ENCODE measurements at regions not wholly inside any gene's neighbourhood (a gene's known extent, or its start where the extent isn't known, plus 50 kb on each side); places are given as distances from the start of the nearest gene placed in this dataset.

DNA sequence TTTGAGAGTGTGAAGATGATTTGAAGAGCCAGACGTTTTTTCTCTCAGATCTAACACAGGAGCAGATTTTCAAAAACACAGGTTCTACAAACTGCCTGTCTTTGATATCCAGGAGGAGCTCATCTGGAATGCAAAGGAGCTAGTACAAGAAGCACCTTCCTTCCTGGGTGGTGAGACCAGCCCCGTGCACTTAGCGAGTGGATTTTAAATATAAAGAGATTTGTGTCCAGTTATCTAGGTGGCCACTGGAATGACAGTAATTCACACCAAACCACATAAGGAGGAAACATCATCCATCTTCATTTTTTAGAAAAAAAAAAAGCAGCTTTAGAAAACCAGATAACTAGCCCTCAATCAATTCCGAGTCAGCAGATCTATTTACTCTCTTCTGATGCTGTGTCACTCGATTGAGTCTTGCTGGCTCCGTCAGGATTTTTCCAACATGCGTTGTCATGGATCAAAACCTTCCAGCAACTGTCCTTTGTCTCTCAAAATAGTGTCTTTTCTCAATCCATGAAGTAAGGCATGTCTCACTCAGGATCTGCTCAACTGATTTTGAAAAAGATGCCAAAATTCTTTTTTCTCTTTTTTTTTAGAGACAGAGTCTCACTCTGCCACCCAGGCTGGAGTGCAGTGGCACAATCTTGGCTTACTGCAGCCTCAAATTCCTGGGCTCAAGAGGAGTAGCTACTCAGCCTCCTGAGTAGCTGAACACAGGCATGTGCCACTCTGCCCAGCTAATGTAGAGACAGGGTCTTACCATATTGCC, 451.2 kb upstream of the PSMD7 start:
- H3K9ac ChIP-seq (ENCODE audit: low read depth, low read length), result no peak overlapping the region
- no peaks in the 10 kb centered on the region for H3K9me3 ChIP-seq (ENCODE audit: insufficient read depth, low read depth, low read length)
- H3K4me3 ChIP-seq (ENCODE audit: low read length), result no peak overlapping the region
- no peaks in the 10 kb centered on the region for H3K36me3 ChIP-seq (ENCODE audit: insufficient read depth, low read depth, low read length)
- no peak overlapping the region for H3K27ac ChIP-seq (ENCODE audit: low read length)
- H3K4me1 ChIP-seq (ENCODE audit: insufficient read depth, low read length), result no peaks in the 10 kb centered on the region
- H3K27me3 ChIP-seq (ENCODE audit: insufficient read depth, low read length), result no peaks in the 10 kb centered on the region

DNA sequence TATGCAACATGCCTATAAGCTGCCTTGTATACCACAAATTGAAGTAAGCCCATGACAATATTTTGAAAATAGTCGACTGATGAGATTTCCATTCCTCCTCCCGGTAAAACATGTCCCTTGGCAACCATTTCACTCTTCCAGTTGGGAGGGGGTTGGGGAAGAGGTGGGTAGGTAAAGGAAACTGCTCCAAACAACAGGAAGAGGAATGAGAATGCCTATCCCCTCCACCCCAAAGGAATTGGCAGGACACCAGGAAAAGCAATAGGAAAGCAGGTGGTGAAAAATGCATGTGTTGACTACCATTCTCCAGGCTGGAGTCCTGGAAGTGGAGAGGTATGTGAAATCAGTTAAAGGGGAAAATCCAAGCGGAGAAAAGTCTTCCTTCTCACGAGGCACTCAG, 455.9 kb upstream of the PSMD7 start:
- H3K4me3 ChIP-seq (ENCODE audit: low read length), result no peak overlapping the region
- no peaks in the 10 kb centered on the region for H3K36me3 ChIP-seq (ENCODE audit: insufficient read depth, low read depth, low read length)
- H3K4me1 ChIP-seq (ENCODE audit: insufficient read depth, low read length), result no peaks in the 10 kb centered on the region
- no peaks in the 10 kb centered on the region for H3K27me3 ChIP-seq (ENCODE audit: insufficient read depth, low read length)
- H3K9me3 ChIP-seq (ENCODE audit: insufficient read depth, low read depth, low read length), result peaks cover 6% of the 10 kb centered on the region; the same call in 1 of the 2 replicates
- no peak overlapping the region for H3K27ac ChIP-seq (ENCODE audit: low read length)
- H3K9ac ChIP-seq (ENCODE audit: low read depth, low read length), result no peak overlapping the region

DNA sequence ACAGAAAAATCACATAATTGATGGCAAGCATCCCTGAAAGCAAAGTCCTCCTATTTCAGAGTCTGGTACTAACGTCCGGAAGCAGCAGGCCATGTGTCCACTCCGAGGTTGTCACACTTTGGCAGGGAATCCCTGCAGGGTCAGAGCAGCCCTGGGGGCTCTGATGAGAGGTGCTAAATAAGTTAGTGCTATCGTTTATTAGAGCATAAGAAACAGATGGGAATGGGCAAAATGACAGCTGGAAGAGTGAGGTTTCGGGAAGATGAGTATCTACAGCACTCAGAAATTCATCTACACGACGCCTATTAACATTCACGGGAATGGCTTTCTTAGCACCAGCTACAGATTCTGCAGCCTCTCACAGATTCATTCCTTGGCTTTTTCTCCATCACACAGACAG, 465.4 kb upstream of the PSMD7 start:
- Histone ChIP-seq H3K9ac (ENCODE audit: low read depth, low read length) (no peak overlapping the region), H3K4me3 (ENCODE audit: low read length) (no peak overlapping the region), H3K27ac (ENCODE audit: low read length) (no peak overlapping the region), H3K9me3 (ENCODE audit: insufficient read depth, low read depth, low read length) (no peaks in the 10 kb centered on the region), H3K36me3 (ENCODE audit: insufficient read depth, low read depth, low read length) (no peaks in the 10 kb centered on the region), H3K27me3 (ENCODE audit: insufficient read depth, low read length) (no peaks in the 10 kb centered on the region), H3K4me1 (ENCODE audit: insufficient read depth, low read length) (no peaks in the 10 kb centered on the region)

DNA sequence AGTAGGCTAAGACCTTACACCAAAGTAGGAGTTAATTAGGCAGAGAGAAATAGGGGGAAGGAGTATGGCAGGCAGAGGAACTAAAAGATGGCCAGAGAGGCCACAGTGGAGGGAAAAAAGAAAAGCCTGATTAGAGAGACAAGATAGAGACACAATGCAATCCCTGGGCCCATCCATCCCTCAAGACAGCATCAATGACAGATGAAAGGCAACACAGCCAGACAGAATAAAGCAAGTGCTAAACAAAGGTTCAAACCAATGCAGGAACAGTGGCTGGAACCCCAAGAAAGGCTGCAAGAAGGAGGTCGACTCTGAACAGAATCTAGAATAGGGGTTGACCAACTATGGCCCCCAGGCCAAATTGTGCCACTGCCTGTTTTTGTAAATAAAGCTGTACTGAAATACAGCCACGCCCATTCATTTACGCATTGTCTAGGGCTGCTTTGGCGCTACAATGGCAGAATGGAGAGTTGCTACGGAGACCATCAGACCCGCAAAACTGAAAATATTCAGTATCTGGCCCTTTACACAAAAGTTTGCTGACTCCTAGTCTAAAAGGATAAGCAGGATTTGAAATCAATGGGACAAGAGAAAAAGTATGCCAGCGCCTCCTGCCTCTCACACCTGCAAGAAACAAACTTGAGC, 473.3 kb upstream of the PSMD7 start:
- H3K36me3 ChIP-seq (ENCODE audit: insufficient read depth, low read depth, low read length), result no peaks in the 10 kb centered on the region
- no peak overlapping the region for H3K9ac ChIP-seq (ENCODE audit: low read depth, low read length)
- H3K4me1 ChIP-seq (ENCODE audit: insufficient read depth, low read length), result no peaks in the 10 kb centered on the region
- no peak overlapping the region for H3K4me3 ChIP-seq (ENCODE audit: low read length)
- H3K27me3 ChIP-seq (ENCODE audit: insufficient read depth, low read length), result no peaks in the 10 kb centered on the region
- H3K27ac ChIP-seq (ENCODE audit: low read length), result no peak overlapping the region
- H3K9me3 ChIP-seq (ENCODE audit: insufficient read depth, low read depth, low read length), result no peaks in the 10 kb centered on the region

DNA sequence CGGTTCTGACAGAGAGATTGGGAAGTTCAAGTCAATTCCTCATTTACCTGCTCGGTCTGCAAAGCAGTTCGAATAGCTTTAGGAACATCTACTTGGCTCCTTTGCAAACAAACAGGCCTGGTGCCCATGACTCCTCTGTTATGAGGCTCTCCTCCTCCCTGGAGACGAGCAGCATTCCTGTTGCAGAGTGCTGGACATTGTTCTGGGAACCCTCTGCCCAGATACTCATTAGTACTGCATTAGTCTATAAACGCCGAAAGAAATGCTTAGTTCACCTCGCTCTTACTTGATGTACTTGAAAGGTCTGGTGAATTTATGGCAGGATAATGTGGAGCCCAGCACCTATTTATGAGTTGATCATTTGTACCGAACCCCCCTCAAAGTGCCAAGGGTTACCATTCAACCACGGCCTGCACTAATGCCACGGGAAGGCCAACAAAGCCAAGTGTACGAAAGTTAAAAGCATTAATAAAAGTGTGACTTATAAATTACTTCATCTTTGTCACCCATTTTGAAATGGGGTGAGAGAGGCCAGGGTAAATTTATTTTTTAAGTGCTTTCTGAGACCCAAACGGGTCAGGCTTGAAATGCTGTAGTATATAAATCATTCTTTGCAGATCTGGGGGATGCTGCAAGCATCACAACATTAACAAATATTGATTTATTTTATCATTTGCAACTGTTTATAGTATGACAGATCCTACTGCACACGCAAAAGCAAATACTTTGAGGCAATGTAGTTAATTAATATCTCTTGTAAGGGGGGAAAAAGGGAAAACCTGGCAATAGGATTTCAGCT, 478.9 kb upstream of the PSMD7 start:
- Histone ChIP-seq H3K27me3 (ENCODE audit: insufficient read depth, low read length) (no peaks in the 10 kb centered on the region; the same call in 1 of the 2 replicates), H3K9me3 (ENCODE audit: insufficient read depth, low read depth, low read length) (no peaks in the 10 kb centered on the region), H3K36me3 (ENCODE audit: insufficient read depth, low read depth, low read length) (no peaks in the 10 kb centered on the region), H3K9ac (ENCODE audit: low read depth, low read length) (no peak overlapping the region), H3K27ac (ENCODE audit: low read length) (no peak overlapping the region), H3K4me3 (ENCODE audit: low read length) (no peak overlapping the region), H3K4me1 (ENCODE audit: insufficient read depth, low read length) (no peaks in the 10 kb centered on the region)

DNA sequence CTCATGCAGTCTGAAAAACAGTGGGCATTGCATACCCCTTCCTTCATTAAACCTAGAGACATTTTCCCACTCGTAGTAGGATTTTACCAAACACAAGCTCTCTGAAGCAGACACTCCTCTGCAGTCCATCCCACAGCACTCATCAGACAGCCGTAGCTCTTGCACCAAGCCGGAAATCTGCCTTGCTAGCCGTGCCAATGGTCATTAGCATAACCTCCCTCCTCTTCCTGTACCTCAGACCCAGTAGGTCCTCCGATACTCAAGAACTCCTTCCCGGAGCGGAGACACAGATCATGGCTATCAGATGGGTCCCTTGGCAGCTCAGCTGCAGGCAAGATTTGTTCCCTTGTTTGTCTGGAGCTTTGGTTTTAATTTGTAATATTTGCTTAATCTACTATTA, 483.1 kb upstream of the PSMD7 start:
- Histone ChIP-seq H3K4me1 (ENCODE audit: insufficient read depth, low read length) (no peaks in the 10 kb centered on the region), H3K36me3 (ENCODE audit: insufficient read depth, low read depth, low read length) (no peaks in the 10 kb centered on the region), H3K9me3 (ENCODE audit: insufficient read depth, low read depth, low read length) (no peaks in the 10 kb centered on the region), H3K27ac (ENCODE audit: low read length) (no peak overlapping the region), H3K4me3 (ENCODE audit: low read length) (no peak overlapping the region), H3K9ac (ENCODE audit: low read depth, low read length) (no peak overlapping the region), H3K27me3 (ENCODE audit: insufficient read depth, low read length) (no peaks in the 10 kb centered on the region; the same call in 1 of the 2 replicates)

DNA sequence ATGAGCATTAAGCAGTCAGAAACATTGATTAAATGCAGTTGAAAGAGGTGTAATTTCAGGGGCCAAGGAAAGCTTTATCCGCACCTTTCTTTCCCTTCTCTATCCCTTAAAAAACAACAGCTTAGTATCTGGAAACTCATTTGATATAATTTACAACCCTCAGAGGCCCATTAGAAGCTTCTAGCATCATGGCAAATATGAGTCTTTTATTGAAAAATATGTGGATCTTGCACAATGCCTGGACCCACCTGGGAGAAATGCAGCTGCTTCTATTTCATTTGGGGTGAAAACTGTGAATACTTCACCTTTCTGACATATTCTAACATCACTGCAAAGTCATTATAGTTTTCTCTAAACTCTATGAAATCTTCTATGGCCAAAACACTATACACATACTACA, 492.2 kb upstream of the PSMD7 start:
- H3K4me1 ChIP-seq (ENCODE audit: insufficient read depth, low read length), result no peaks in the 10 kb centered on the region
- no peaks in the 10 kb centered on the region for H3K9me3 ChIP-seq (ENCODE audit: insufficient read depth, low read depth, low read length)
- H3K4me3 ChIP-seq (ENCODE audit: low read length), result no peak overlapping the region
- no peaks in the 10 kb centered on the region for H3K27me3 ChIP-seq (ENCODE audit: insufficient read depth, low read length)
- no peak overlapping the region for H3K9ac ChIP-seq (ENCODE audit: low read depth, low read length)
- H3K36me3 ChIP-seq (ENCODE audit: insufficient read depth, low read depth, low read length), result no peaks in the 10 kb centered on the region
- no peak overlapping the region for H3K27ac ChIP-seq (ENCODE audit: low read length)

DNA sequence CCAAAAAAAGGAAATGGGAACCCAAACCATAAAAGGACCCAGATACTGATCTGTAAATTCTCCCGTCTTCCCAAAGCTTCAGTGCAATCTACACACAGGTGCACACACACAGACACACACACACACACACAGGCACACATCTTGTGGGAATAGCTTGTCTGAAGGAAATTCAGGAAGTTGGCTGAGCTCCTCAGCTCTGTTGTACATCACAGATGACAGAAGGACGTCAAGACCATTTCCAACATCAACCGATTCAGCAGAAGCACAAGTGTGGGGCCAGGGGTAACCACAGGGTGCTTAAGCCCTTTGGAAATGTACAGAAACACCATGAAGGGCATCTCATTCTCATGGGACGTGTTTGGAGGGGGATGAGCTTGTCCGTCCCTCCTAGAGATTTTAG, 498.1 kb upstream of the PSMD7 start:
- Histone ChIP-seq H3K36me3 (ENCODE audit: insufficient read depth, low read depth, low read length) (no peaks in the 10 kb centered on the region), H3K4me3 (ENCODE audit: low read length) (no peak overlapping the region), H3K4me1 (ENCODE audit: insufficient read depth, low read length) (no peaks in the 10 kb centered on the region), H3K27me3 (ENCODE audit: insufficient read depth, low read length) (no peaks in the 10 kb centered on the region), H3K27ac (ENCODE audit: low read length) (no peak overlapping the region), H3K9ac (ENCODE audit: low read depth, low read length) (no peak overlapping the region), H3K9me3 (ENCODE audit: insufficient read depth, low read depth, low read length) (no peaks in the 10 kb centered on the region)

DNA sequence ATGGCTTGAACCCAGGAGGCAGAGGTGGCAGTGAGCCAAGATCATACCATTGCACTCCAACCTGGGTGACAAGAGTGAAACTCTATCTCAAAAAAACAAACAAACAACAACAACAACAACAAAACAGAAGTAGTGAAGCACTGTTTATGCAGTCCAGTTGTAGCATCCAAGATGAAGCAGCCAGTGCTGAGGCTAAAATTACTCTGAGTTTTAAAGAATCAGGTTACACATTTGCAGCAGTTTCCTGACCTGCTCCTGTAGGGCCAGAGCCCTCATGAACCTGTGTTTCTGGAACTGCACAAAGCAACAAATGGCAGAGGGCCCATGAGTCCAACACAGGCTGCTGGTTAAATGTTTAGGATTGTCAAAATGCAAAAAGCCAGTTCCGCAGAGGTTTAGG, 499.5 kb upstream of the PSMD7 start:
- Histone ChIP-seq H3K27ac (ENCODE audit: low read length) (no peak overlapping the region), H3K9ac (ENCODE audit: low read depth, low read length) (no peak overlapping the region), H3K4me1 (ENCODE audit: insufficient read depth, low read length) (no peaks in the 10 kb centered on the region), H3K9me3 (ENCODE audit: insufficient read depth, low read depth, low read length) (no peaks in the 10 kb centered on the region), H3K36me3 (ENCODE audit: insufficient read depth, low read depth, low read length) (no peaks in the 10 kb centered on the region), H3K27me3 (ENCODE audit: insufficient read depth, low read length) (no peaks in the 10 kb centered on the region), H3K4me3 (ENCODE audit: low read length) (no peak overlapping the region)

DNA sequence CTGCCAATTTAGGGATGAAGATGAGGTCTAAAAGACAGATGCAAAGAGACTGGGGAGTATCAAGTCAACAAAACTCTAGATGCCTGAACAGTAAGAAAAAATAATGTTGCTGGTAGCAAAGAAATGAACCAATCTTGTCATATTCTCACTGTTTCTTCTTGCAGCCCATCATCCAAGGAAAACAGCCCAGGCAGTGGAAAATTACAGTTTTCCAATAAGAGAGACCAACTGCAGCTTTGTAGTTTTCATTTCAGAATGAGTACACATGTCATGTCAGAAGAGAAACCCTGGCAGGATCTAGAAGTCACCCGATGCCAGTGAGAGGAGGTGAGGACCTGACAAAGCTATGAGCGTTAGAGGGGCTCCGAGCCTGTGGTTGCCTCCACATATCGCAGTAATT, 500.4 kb upstream of the PSMD7 start:
- Histone ChIP-seq H3K27me3 (ENCODE audit: insufficient read depth, low read length) (no peaks in the 10 kb centered on the region), H3K4me3 (ENCODE audit: low read length) (no peak overlapping the region), H3K36me3 (ENCODE audit: insufficient read depth, low read depth, low read length) (no peaks in the 10 kb centered on the region), H3K9me3 (ENCODE audit: insufficient read depth, low read depth, low read length) (no peaks in the 10 kb centered on the region), H3K9ac (ENCODE audit: low read depth, low read length) (no peak overlapping the region), H3K27ac (ENCODE audit: low read length) (no peak overlapping the region), H3K4me1 (ENCODE audit: insufficient read depth, low read length) (no peaks in the 10 kb centered on the region)

DNA sequence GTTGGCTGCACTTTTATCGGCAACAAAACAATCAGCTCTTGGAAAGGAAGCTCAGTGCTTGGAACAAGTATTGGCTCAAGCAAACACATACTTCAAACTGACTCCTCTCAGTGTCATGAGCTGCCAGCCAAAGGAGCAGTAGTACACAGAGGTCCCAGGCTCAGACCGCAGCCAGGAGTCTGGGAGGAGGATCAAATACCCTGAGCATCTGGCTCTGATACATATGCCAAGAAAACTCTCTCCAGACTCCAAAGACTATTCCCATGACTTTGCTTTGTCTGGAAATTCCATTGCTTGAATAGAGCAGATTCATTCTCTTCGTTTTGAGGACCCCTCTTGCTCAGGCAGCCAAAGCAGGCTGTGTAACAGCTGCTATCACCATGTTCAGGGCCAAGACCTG, 501.6 kb upstream of the PSMD7 start:
- H3K27ac ChIP-seq (ENCODE audit: low read length), result no peak overlapping the region
- H3K36me3 ChIP-seq (ENCODE audit: insufficient read depth, low read depth, low read length), result no peaks in the 10 kb centered on the region
- no peaks in the 10 kb centered on the region for H3K9me3 ChIP-seq (ENCODE audit: insufficient read depth, low read depth, low read length)
- H3K9ac ChIP-seq (ENCODE audit: low read depth, low read length), result no peak overlapping the region
- H3K4me1 ChIP-seq (ENCODE audit: insufficient read depth, low read length), result no peaks in the 10 kb centered on the region
- H3K27me3 ChIP-seq (ENCODE audit: insufficient read depth, low read length), result no peaks in the 10 kb centered on the region
- H3K4me3 ChIP-seq (ENCODE audit: low read length), result no peak overlapping the region

All from iPS-20b (cell line).